Activated CD4-positive, alpha-beta T cell treated with anti-CD3 and anti-CD28 coated beads, Interleukin-2, amount 50 U/mL, for 4 hours (primary cell): ENCODE measurements at regions not wholly inside any gene's neighbourhood (a gene's known extent, or its start where the extent isn't known, plus 50 kb on each side); places are given as distances from the start of the nearest gene placed in this dataset.

ENCODE experiments used
- DNase-seq, 2 experiments: peaks; one replicate each; pipeline ENCODE4 v3.0.0-alpha.2; 2020

DNA sequence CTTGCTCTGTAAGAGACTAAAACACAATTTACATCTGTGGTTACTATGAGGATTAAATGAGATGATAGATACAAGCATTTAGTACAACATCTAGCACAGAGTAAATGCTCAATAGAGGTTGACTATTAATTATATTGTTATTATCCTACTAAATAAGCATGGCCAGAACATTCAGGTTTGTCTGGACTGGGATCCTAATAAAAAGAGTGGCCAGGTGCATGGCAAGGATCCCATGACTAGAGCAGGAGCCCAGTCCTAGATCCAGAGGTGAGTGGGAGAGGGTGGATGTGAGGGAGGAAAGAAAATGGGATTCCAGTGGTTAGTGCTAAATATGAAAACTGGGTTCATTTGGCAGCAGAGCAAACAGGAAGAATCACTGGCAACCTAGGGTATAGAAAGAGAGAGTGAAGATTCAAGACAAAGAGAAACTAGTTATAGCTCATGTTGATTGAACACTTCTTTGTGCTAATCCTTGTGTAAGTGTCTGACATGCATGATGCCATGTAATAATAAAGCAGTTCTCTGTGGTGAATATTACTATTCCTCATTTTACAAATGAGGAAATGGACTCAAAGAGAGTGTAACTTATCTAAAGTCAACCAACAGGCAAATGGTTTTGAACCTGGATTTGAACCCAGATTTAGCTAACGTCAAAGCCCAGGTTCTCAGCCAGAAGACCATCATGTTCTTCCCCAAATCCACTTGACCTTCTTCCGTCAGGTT is 71.1 kb upstream of the FGGY start:
- no peak for DNase-seq

DNA sequence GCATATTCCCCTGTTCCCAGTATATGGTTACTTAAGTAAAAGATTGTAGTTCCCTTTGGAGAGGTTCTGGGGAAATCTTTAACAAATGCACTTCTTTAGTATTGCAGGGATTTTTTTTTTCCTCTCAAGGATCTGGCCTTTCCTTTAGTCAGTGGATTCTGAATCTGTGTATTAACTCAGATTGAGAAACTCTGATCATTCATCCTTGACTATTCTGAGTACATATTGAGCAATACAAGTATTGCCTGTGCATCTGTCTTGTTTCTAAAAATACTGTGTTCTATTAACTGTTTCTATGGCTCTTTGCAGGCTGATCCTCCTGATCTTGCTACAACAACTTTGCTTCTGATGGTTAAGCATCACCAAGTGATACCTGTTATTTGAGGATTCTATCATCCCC is 67.8 kb upstream of the FGGY start:
- DNase-seq: no peak

DNA sequence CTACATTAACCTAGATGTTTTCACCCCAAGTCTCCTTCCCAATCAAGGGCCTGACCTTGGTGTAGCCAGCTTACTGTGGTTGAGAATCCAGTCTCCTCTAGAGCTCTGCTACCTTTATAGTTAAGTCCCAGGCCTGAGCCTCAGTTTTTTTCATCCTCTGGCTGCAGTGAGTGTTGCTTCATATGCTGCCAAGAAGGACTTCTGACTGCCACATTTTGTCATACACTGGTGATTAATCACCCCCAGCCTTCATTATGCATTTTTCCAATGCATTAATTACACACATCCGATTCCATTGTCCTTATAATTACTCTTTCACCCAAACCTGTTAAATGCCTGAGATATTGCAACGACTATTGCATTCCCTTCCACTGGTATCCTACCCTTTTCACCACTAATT is 66.3 kb upstream of the FGGY start:
- no peak for DNase-seq

DNA sequence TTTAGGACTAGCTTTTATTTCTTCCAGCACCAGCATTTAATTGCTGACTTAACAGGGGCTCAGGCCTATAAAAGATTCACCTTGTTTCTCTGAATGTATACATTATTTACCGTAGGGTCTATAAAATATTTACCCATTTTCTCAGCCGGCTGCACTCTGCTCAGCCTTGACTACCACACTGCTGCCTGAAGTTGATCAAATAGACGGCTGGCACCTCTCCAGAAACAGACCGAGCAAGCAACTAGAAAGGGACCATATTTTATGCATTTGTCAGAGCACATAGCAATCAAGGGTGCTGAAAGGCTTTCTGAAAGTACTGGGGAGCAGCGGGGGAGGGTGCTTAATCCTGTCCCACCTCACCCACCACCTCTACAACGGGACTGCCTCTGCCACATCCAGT is 64.7 kb upstream of the FGGY start:
- no peak for DNase-seq

DNA sequence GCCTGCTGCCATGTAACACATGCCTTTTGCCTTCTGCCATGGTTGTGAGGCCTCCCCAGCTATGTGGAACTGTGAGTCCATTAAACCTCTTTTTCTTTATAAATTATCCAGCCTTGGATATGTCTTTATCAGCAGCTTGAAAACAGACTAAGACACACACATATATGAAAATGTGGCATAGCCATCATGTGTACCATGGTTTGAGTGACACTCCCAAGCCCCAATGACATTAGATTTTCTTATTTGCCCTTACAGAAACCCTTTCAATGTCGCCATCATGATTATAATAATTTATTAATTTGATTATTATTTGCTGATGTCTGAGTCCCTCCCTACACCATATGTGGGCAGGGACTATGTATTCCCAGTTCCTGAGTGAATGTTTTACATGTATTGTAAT is 63.5 kb upstream of the FGGY start:
- DNase-seq: no peak

DNA sequence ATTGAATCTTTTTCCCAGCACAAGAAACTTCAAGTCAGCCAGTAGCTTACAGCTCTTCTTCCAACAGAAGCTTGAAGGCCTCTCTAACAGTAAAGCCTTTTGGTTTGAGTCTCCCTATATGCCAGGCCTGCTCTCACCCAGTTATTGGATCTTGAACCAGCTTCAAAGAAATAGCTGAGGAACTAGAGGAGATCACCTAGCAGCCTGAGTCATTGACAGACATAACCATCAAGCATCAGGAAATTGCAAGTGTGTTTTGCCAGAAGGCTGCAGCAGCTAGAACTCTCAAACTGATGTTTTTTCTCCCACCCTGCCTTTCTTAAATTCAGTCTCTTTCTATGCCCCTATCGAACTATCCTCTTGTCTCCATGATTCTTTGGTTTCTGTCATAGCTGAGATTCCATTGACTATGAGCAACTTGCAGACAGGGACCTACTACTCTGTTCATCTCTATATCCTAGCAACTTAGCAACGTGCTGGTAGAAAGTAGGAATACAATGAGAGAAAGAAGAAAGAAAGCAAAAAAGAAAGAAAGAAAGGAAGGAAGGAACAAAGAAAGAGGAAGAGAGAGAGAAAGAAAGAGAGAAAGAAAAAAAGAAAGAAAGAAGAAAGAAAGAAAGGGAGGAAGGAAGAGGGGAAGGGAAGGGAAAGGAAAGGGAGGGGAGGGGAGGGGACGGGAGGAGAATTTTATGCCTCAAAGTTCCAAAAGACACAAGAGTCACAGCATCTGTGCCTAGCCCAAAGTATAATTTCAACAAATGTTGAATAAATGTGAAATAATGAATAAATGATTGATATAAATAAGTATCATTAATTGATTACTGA is 60.0 kb upstream of the FGGY start:
- DNase-seq: no peak

GRCh38 chr1:59237900-59238299 is 59.0 kb upstream of the FGGY start:
- DNase-seq: no peak

DNA sequence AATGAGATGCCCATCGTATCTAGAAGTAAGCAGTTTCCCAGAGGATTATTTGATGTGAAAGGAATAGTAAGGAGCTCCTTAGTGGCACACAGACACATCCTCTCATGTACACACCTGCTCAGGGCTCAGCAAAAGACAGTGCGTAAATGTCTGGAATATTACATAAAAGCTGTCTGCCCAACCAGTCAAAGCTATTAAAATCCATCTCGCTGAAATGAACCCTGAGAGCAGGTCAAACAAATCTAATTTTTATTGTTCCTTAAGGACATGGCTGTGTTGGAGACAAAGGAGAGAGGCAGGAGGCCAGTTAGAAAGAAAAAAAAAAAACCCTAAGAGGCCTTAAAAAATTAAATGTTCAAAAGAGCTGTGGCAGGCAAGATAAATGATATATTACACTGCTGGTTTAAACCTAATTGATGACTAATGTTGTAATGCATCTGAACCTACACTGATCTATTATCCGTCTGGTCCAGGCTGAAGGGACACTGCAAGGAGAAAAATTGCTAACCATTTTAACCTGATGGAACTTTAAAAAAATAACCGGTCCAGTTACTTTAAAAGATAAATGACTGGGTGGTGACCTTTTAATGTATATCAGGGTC is 58.5 kb upstream of the FGGY start:
- DNase-seq: no peak

- DNase-seq: no peak
Observed at GRCh38 chr1:59238993-59239392, 57.9 kb upstream of the FGGY start.

GRCh38 chr1:59241909-59242308 is 55.0 kb upstream of the FGGY start:
- no peak for DNase-seq

GRCh38 chr1:59242370-59242769 is 54.5 kb upstream of the FGGY start:
- DNase-seq: no peak

GRCh38 chr1:59243550-59243949 is 53.3 kb upstream of the FGGY start:
- no peak for DNase-seq

- DNase-seq: no peak
Observed at GRCh38 chr1:59243978-59244377, 52.9 kb upstream of the FGGY start.

DNA sequence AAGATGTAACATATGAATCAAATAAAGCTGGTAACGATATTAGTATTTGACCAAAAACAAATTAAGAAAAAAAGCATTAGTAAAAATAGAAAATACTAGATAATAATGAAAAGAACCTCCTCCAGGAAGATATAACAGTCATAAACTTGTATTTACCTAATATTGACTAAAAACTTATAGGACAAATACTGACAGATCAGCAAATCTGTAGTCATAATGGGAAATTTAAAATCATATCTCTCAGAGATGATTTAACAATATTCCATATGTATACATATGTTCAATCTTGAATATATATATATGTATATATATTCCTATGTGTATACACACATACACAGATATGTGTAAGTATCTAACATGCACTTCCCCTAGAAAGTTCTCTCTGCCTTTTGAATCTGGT is 52.0 kb upstream of the FGGY start:
- DNase-seq: no peak
